SHP77 (cell line): ENCODE measurements at regions not wholly inside any gene's neighbourhood (a gene's known extent, or its start where the extent isn't known, plus 50 kb on each side); places are given as distances from the start of the nearest gene placed in this dataset.
"Not testable (repeated sequence)": the region's sequence is repeated elsewhere in the genome, so short reads cannot be mapped to it uniquely, and the experiment has no call there.

ENCODE experiments used
- DNase-seq, 2 experiments: peaks; one replicate each; lab custom pipeline; 2025; lab: John Stamatoyannopoulos, UW

GRCh38 chr1:199529324-199529723 is 498.2 kb upstream of the NR5A2 start:
- no peak for DNase-seq

GRCh38 chr1:199533361-199533760 is 494.1 kb upstream of the NR5A2 start:
- DNase-seq = not testable (repeated sequence)

GRCh38 chr1:199545780-199546179 is 481.7 kb upstream of the NR5A2 start:
- no peak for DNase-seq

GRCh38 chr1:199546323-199546722 is 481.2 kb upstream of the NR5A2 start:
- no peak for DNase-seq

GRCh38 chr1:199549421-199549820 is 478.1 kb upstream of the NR5A2 start:
- no peak for DNase-seq

- DNase-seq = no peak
These were observed 477.1 kb upstream of the NR5A2 start for GRCh38 chr1:199550199-199551065.

GRCh38 chr1:199551967-199552565 is 475.4 kb upstream of the NR5A2 start:
- peak; percentile 5 to 52 for DNase-seq

GRCh38 chr1:199553104-199553503 is 474.4 kb upstream of the NR5A2 start:
- DNase-seq = no peak

GRCh38 chr1:199561334-199561733 is 466.2 kb upstream of the NR5A2 start:
- no peak for DNase-seq

- DNase-seq = no peak
These were observed 454.5 kb upstream of the NR5A2 start for GRCh38 chr1:199573047-199573446.

- DNase-seq = no peak
These were observed 452.6 kb upstream of the NR5A2 start for GRCh38 chr1:199574950-199575349.

GRCh38 chr1:199580300-199580699 is 447.2 kb upstream of the NR5A2 start:
- no peak for DNase-seq

GRCh38 chr1:199585392-199585791 is 442.1 kb upstream of the NR5A2 start:
- DNase-seq = no peak

- no peak for DNase-seq
These were observed 436.8 kb upstream of the NR5A2 start for GRCh38 chr1:199590708-199591107.

- no peak for DNase-seq
These were observed 436.0 kb upstream of the NR5A2 start for GRCh38 chr1:199591468-199591867.

GRCh38 chr1:199593475-199593874 is 434.0 kb upstream of the NR5A2 start:
- DNase-seq = no peak

GRCh38 chr1:199596448-199596847 is 431.1 kb upstream of the NR5A2 start:
- not testable (repeated sequence) for DNase-seq

- no peak for DNase-seq
These were observed 430.4 kb upstream of the NR5A2 start for GRCh38 chr1:199597152-199597551.

GRCh38 chr1:199608414-199608813 is 419.1 kb upstream of the NR5A2 start:
- DNase-seq = no peak

- no peak for DNase-seq
These were observed 414.3 kb upstream of the NR5A2 start for GRCh38 chr1:199612976-199613774.

- DNase-seq = no peak
These were observed 410.6 kb upstream of the NR5A2 start for GRCh38 chr1:199616947-199617346.

GRCh38 chr1:199619223-199619622 is 408.3 kb upstream of the NR5A2 start:
- DNase-seq = no peak

GRCh38 chr1:199626228-199626627 is 401.3 kb upstream of the NR5A2 start:
- not testable (repeated sequence) for DNase-seq
